OCI-M2 (cell line): ENCODE measurements at regions not wholly inside any gene's neighbourhood (a gene's known extent, or its start where the extent isn't known, plus 50 kb on each side); places are given as distances from the start of the nearest gene placed in this dataset.

ENCODE experiments used
- DNase-seq: peaks from one replicate; lab custom pipeline; 2025; ENCODE audit not compliant: unreplicated experiment; lab: John Stamatoyannopoulos, UW

DNA sequence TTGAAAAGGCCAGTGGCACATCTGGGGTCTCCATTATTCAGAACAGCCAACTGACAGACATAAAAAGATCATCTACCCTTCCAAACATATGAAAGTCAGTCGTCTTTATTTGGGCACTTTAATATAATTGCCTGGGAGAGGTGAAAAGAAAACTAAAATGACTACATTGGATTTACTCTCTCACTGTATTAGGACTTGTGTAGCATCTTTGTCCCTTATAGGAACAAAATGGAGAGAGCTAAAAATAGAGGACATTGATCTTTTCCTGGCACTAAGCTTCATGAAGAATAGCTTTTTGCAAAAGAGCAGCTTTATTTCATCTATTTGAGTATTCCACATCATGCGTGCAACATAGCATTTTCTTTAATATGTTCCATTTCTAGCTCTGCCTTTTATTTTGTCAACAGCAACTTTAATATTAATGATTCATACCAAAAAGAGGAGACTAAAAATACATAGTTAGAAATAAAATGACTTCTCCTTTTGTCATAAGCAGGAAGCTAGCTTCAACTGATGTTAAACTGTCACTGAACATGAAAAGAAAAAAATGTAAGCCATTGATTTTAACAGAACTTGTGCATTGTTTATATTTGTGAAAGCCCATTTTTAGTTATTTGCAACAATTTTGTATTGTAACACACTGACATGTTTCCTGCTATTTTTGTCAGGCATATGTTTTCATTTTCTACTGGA, 254.6 kb downstream of the SEC23A start:
- no peak for DNase-seq

DNA sequence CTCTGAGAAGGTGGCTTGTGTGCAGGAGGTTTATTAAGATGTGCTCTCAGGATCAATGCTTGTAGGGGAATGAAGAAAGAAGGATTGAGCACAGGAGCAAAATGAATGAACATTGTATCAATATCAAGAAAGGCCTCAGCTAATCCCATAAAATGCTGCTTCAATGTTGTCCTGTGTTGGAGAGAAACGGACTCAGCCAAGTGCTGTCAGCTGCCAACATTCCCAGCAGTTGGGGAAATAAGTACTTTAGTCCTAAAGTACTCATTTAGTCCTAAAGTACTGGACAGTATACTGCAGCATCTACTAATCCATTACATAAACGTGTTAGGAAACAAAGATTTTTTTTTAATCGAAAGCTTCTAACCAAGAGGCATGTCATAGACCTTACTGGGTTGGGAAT, 255.9 kb downstream of the SEC23A start:
- no peak for DNase-seq

- no peak for DNase-seq
Measured at GRCh38 chr14:38839694-38840365, 263.2 kb downstream of the SEC23A start.

DNA sequence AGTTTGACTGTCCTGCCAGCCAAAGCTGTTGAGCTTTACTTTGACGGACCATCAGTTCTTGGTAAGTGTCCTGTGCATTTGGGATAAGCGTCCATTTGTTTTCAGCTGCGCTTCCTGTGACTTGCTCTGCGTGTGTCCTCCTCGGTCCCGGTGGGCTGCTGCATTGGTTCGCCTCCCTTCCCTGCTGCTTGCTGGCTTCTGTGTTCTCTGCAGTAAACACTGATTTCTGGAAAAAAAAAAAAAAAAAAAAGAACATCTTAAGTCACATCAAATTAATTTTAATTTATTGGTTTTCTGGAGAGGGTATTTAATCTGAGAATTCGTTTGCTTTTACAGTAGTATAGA, 264.1 kb downstream of the SEC23A start:
- no peak for DNase-seq

GRCh38 chr14:38838049-38838978, 264.7 kb downstream of the SEC23A start:
- no peak for DNase-seq

DNA sequence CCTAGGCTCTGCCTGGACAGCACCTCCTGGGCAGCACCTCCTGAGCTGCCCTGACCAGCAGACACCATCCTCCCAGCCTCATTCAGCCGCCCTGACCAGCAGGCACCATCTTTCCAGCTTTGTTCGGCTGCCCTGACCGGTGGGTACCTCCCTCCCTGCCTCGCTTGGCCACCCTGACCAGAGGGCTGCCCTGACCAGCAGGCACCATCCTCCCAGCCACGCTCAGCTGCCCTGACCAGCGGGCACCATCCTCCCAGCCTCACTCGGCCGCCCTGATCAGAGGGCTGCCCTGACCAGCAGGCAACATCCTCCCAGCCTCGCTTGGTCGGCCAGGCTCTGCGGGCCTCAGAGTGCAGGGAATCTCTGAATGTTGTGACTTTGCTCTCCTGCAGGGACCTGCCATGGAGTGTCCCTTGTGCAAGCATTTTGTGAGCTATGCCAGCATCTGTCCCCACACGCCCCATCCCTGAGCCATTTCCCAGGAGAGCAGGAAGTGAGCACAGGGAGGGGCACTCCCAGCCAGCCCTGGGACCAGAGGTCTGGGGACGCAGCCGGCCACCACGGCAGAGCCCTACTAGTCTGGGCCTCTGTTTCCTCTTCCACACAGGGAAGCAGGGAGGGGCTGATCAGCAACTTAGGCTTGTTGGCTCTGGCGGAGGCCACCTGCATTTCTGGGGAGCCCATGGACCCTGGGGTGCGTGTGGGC, 265.5 kb downstream of the SEC23A start:
- no peak for DNase-seq

DNA sequence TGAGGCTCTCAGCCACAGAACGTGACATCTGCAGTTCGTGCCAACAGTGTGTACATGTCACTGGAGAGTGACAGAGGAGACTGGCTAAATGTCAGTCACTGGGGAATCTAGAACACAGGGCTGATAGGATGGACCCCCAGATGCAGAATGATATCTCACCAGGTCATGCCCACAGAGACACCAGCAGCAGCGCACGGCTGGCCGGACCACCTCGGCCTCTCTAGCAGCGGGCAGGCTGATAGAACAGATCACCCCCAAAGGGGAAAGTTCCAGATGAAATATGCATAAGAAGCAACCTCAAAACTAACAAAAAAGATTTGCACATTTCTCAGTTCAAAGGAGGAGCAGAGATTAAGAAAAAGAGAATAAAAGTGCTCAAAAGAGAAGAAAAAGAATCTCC, 266.5 kb downstream of the SEC23A start:
- DNase-seq = no peak

DNA sequence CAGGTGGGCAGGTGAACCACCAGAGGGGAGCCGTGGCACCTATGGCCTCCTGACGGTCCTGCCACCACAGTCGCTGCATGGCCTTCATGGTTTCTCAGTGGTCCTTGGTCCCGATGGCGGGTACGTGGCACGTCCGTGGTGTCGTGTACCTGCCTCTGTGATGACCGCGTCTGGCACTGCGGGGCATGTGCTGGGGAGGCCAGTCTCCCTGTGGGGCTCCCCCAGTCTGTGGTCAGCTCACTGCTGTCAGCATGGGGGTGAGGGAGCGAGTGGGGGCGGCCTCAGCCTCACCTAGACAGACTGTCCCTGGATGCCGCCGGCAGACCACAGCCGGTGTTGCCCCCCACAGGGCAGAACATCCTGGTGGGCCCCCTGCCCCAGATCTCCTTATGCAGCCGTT, 267.2 kb downstream of the SEC23A start:
- no peak for DNase-seq

- DNase-seq = no peak
Measured at GRCh38 chr14:38828183-38828827, 274.7 kb downstream of the SEC23A start.

- DNase-seq = no peak
Measured at GRCh38 chr14:38824706-38825105, 278.3 kb downstream of the SEC23A start.

DNA sequence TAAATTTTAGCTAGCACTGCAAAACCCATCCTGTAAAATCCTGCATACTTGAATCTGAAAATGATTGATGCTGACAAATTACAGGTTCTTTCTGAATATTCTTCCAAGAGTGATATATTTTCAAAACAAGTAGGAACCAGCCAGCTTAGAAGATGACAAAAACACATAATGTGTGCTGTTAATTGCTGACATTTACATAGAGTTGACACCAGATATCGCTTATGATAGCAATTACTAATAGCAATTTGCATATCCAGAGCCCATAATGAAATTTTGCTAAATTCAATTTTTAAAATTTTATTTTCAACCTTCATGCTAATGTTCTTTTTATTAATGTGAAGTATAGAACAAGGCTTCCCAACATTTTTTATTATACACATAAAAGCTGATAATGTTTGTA, 284.5 kb downstream of the SEC23A start:
- DNase-seq = no peak

DNA sequence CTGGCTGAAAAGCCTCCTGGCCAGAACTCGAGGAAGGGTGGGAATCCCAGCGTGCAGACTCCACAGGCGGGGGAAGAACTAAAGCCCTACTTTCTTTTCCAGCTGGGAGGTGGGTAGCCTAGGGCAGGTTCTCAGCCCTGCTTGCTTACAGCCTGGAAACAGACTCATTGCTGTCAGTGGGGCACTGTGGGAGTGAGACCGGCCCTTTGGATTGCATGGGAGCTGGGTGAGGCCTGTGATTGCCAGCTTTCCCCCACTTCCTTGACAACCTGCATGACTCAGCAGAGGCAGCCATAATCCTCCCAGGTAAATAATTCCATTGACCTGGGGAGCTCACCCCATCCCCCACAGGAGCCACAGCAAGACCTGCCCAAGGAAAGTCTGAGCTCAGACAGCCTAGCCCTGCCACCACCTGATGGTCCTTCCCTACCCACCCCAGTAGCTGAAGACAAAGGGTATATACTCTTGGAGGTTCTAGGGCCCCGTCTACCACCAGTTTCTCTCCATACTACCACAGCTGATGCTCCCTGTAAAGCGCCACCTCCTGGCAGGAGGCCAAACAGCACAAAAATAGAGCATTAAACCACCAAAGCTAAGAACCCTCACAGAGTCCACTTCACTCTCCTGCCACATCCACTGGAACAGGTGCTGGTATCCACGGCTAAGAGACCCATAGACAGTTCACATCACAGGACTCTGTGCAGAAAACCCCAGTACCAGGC, 294.1 kb downstream of the SEC23A start:
- no peak for DNase-seq

DNA sequence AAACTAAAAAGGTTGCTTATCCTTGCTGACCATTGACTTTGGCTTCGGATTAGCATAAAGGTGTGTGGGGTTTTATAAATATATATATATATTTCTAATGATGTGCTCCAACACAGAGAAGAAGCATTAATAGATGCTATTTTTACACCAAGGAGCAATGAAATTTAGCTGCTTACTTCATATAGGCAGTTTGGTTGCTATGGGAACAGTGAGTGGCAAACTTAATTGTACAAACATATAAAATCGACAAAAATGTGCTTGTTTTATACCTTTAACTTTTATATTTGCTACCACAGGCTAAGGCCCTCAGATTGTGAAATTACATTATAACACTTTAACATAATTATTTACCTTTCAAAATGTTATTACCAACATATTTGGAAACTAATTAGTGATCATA, 303.4 kb downstream of the SEC23A start:
- no peak for DNase-seq

GRCh38 chr14:38794677-38795076, 308.4 kb downstream of the SEC23A start:
- DNase-seq = no peak

DNA sequence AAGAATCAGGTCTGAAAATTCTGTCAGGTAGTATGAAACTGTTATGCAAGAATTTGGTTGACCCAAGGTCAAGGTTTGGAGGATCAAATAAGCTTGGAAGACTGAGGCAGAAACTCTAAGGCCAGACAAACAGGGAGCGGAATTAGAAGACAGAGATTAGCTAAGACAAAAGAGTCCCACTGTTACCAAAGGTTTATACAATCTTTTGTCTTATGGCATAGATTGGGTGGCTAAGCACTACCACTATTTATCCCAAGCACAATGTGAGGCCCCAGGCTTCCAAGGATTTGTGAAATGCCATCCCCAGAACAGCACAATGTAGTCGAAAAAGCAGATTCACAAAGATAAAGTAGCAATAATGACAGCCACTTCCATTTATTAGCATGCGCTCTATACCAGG, 311.2 kb downstream of the SEC23A start:
- DNase-seq = no peak

DNA sequence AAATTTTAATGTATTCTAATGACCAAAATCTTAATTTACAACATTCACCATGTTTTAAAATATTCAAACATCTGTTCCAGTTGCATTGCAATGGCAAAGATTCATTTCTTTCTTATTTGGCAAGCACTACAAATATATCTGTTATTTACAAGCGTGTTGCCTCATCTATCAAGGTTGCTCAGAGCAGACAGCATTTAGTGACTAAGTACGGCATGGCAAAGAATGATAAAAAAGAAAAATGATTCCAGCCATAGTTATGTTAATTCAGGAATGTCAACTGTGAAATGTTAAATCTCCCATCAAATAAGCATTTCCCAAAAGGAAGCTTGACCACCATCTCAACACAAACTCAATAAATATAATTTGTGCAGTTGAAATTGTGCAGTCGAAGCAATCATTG, 312.1 kb downstream of the SEC23A start:
- no peak for DNase-seq

- DNase-seq = no peak
Measured at GRCh38 chr14:38789805-38790204, 313.2 kb downstream of the SEC23A start.

GRCh38 chr14:38788060-38788459, 315.0 kb downstream of the SEC23A start:
- DNase-seq = no peak

DNA sequence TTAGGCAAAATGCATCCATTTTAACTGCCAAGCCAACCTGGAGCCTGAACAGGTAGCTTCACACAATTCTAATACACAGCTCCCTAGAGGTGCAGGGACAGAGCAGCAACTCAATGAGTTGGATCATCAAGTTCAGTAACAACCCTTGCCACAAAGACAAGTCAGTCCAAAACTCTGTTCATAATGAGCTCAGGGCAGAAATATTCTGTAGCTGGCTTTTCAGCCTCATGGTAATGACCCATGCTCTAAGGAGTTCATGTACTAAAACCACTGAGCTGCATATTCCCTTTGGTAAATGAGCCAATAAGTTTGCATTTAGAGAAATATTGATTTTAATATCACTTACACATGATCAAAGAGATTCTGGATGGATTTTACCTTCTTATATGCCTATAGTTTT, 316.1 kb downstream of the SEC23A start:
- no peak for DNase-seq

GRCh38 chr14:38777401-38777800, 325.6 kb downstream of the SEC23A start:
- DNase-seq = no peak
